ENCODE measurements at regions not wholly inside any gene's neighbourhood (a gene's known extent, or its start where the extent isn't known, plus 50 kb on each side); places are given as distances from the start of the nearest gene placed in this dataset.

DNA sequence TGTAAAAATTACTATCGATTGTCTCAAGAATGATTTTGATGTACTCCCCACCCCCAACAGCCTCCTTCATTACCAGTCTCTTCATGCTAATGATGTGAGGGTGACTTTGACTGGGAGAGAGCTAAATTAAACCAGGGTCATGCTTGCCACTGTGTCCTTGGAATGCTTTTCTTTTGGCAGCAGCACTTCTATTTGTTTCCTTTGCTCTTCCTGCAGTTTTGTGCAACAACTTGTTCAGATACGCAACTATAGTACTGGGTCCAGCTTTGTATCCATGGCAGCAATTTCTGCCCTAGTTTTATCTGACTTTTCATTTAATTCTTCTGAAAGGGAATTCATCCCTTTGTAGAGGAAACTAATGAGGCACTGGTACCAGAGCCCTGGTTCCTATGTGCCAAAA, 2792.1 kb downstream of the PCDH9 start:
- DNase-seq (ENCODE audit: low read depth): no peak

DNA sequence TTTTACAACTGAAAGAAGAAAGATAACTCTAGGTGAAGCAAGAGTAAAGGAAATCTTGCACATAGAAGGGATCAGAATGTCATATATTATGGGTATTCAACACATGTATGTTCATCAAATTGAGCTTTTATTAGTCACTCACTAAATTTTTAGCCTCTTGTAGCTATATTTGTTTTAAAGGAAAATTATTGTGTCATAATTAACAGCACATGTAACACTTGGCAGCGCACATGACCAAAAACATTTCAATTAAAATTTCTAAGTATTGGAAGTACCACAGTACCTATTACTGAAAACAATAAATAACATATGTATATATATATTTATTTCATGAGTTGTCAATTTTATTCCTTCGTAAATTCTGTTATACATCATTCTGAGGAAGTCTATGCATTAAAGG, 2800.4 kb downstream of the PCDH9 start:
- DNase-seq (ENCODE audit: low read depth): no peak

DNA sequence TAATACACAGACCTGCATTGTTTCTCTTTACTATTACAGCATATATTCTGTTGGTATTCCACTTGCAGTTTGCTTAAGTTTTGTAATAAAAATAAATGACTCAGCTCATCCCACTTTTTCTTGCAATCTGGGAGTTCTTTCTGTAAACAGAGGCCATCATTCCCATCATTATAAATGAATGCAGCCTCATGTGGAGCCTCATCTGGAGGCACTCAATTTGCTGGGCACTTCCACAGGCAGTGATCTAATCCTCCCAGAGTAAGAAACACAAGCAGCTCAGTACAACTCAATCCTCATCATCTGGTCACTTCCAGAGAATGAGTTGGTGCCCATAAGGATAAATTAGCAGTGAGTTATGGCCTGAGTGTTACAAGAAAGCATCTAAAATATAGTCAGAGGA, 2801.9 kb downstream of the PCDH9 start:
- DNase-seq (ENCODE audit: low read depth): no peak

DNA sequence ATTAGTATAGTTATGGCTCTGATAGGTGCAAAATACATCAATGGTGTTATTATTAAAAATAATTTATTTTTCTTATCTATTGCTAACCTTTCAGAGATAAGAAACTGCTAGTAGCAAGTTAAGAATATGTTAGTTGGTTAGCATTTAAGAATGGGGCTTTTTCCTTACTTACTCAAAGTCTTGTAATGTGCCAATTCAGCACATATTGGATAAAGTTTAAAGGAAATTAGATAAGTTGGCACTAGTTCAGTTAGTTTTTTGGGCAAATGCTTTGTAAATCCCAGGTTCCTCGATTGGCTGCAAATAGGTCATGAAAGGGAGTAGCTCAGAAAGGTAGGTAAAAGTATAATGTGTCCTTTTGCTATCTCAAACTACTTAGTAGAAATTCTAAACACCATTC, 2806.7 kb downstream of the PCDH9 start:
- no peak for DNase-seq (ENCODE audit: low read depth)

DNA sequence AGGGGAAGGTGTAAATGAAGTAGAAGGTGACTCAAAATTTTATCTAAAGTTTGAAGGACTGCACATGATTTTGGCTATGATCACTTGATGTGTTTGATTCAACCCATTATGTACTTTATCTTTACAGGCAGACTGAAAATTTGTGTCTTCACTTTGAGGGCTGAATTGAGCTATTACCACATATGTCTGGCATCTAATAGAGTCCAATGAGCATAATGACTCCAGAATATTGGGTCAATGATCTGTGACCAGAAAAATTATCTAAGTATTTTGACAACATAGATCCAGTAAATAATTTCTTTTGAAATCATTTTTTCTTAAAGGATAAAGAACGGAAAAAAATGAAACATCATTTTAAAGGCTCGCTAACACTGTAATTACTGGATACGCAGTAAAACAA, 2810.0 kb downstream of the PCDH9 start:
- DNase-seq (ENCODE audit: low read depth): no peak

DNA sequence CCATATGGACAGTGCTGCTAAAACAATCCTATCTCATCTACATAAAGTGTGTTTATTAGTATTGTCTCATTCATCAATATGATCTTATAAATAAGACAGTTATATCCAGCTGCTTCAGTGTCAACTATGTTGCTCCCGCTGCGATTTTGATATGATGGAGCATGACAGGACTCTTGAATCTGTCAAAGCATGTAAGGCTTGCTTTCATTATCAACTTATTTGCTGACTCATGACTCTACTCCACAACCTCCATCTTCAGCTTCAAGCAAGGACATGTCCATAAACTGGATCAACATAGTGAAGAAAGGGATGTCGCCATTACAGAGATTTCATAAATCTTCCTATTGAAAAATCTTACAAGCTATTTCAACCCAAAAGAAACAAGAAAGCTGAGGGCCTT, 2812.6 kb downstream of the PCDH9 start:
- no peak for DNase-seq (ENCODE audit: low read depth)

DNA sequence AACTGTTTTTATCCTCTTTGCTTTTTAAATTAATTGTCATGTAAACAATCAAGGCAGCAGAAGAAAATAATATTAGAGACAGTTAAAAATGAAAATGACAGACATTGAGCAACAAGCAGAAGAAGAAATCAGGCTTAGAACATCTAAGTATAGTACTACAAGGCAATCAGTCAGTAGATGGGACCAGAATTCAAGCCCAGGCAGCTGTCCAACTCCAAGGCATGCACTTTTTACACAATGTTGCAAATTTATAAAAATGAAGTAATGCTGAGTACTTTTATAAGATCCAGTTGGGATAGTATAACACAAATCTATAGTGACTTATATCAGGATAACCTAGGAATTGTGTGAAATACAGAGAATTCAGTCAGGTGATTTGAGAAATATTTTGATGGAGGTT, 2815.8 kb downstream of the PCDH9 start:
- no peak for DNase-seq (ENCODE audit: low read depth)

DNA sequence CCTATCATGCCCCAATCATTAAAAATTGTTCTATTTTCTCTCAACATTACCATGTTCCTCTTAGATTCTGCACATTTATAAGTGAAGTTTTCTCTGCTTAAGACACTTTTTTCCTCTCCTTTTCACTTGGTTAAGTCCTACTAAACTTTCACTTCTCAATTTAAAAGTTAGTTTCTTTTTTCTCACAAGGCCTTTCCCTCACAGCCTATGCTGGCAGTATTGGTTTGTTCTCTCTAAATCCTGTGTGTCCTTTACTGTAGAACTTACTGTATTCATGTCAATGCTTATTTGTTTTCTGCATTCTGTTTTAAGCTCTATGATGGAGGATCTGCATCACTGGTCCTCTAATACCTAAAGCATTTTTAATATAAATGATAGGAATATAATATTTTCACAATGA, 2816.6 kb downstream of the PCDH9 start:
- DNase-seq (ENCODE audit: low read depth): no peak

DNA sequence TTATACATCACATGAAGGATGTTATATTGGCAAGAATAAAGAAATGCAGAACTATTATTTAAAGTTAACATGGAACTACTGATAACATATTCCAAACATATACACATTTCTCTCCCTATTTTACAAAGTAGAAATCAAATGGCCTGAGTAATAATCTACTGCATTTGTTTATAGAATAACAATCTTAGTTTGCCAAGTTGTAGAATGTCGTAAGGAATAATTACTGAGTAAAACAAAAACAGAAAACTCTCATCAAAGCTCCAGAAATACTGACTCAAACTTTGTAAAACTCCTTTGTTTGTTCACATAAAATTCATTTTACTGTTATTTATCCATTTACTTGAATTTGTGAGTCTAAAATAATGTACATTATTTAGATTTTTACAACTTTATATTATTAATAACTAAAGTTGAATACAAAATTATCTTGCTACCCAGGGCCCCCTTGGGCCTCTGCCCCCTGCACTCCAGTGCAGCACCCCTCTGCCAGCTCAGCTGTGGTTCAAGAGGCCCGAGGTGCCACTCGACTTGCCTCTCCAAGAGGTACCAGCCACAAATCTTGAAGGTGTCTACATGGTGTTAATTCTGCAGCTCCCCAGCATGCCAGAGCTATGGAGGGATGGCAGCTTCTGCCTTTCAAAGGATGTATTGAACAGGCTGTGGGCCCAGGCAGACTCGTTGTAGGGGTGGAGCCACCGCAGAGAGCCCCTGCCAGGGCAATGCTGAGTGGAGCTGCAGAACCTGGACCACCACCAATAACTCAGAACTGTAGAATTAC, 2819.7 kb downstream of the PCDH9 start:
- DNase-seq (ENCODE audit: low read depth): no peak

DNA sequence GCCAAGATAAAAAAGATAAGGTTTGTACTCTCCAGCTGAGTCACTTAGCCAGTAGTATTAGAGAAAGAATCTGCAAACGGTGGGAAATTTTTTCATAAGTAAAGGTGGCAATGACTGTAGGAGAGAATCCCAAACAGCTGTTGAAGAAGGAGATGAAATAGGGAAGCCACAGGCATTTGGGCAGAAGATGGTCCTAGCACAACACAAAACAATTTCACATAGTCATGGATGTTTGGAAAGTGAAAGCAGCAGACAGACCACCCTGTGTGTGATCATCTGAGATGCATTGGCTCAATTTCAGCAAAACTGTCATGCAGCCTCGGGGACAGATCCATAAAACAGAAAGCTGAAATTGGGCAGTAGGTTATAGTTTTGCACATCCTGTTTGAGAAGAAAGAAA, 2832.4 kb downstream of the PCDH9 start:
- DNase-seq (ENCODE audit: low read depth): no peak

DNA sequence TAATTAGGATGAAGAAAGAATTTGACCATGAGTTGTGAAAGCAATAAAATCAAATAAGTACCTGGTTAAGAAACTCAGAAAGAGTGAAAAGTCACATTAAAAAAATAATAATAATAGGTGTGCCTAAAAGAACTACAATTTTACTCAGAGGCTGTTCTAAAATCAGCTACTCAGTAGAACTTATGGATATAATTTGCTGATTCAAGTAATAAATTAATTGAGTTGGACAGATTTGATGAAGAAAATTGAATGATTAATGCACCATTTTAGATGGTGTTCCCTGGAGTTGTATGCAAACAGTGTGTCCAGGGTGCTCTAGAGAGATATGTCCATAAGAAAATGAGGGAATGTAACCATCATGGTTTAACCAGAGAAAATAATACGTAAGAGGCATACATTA, 2852.5 kb downstream of the PCDH9 start:
- DNase-seq (ENCODE audit: low read depth): no peak

DNA sequence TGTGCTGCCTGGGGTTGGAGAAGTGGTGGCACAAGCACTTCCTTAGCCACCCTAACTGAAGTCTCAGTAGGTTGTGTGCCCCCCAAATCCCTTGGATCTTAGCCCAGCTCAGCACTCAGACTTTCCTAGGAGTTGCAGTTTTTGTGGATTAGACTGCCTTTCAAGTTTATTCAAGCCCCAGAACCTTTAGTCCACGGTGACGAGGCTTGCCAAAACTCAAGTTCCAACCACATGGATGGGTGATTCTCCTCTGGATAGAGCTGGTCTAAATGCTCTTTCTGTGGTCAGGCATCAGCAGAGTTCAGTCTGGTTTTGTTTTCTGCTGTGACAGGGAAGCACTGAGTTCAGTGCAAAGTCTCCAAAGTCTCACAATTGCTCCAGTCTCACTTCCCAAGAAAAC, 2858.7 kb downstream of the PCDH9 start:
- no peak for DNase-seq (ENCODE audit: low read depth)

DNA sequence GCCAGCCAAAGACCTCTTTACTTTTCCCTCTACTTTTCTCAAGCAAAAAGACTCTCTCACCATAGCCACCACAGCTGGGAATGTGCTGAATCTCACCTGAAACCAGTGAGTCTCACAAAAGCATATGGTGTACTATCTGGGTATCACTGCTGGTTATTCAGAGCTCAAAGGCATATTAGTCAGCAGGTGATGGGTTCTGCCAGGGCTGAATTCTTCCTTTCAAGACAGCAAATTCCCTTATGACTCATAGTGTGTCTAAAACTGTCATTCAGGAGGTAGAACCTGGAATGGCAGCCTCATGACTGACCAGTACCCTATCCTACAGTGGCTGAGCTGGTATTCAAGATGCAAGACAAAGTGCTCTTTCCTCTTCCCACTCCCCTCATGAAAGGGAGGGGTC, 2859.1 kb downstream of the PCDH9 start:
- peak; percentile 11 for DNase-seq (ENCODE audit: low read depth)

DNA sequence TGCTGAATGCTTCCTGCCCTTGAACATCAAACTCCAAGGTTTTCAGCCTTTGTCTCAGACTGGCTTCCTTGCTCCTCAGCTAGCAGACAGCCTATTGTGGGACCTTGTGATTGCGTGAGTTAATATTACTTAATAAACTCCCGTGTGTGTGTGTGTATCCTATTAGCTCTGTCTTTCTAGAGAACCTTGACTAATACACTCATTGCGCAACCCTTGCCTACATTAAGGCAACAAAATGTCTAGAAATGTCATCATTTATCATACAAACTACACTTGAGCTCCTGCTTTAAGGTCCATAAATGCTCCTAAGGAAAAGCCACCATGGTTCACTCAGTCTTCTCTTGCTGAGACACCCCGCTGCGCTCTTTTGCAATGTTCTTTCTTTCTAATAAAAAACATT, 2861.0 kb downstream of the PCDH9 start:
- no peak for DNase-seq (ENCODE audit: low read depth)

DNA sequence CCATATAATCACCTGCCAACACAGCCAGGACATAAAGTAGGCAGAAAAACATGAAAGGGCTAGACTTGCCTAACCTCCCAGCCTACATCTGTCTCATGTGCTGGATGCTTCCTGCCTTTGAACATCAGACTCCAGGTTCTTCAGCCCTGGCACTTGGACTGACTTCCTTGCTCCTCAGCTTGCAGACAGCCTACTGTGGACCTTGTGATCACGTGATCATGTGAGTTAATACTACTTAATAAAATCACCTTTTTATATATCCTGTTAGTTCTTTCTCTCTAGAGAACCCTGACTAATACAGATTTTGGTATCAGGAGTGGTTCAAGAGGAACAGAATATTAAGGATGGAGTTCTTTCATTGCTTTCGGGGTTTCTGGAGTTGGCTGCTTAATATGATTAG, 2867.6 kb downstream of the PCDH9 start:
- no peak for DNase-seq (ENCODE audit: low read depth)

DNA sequence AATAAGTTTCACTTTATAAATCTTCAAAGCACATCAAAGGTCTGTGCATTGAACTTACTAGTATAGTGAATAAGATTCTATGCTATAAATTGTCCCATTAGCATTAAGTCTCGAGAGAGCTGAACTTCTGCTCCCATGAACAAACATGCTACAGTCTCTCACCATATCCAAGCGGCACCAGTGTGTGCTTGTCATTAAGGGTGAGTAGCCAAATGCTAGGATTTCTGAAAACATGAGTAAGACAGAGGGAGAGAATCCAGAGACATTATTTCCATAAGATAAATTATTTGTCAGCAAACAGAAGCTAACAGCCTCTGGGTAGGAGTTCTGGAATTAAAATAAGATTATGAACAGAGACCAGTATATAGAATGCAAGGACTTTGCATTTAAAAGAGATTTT, 2882.5 kb downstream of the PCDH9 start:
- no peak for DNase-seq (ENCODE audit: low read depth)

DNA sequence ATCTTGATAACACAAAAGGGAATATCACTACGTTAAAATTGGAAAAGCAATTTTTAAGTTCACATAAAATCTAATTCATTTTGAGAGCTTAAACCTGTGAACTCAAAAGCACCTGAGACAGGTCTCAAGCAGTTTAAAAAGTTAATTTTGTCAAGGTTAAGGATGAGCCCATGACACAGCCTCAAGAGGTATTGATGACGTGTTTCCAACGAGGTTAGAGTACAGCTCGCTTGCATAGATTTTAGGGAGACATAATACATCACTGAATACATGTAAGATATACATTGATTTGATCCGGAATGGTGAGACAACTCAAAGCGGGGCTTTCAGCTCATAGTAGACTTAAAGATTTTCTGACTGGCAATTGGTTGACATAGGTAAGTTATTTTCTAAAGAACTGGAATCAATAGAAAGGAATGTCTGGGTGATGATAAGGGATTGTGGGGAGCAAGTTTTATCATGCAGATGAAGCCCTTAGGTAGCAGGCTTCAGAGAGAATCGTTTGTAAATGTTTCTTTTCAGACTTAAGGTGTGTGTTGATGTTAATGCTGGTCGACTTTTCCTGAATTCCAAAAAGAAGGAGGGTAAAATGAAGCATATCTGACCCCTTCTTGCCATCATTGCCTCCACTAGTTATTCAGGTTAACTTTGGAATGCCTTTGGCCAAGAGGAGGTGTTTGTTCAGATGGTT, 2890.6 kb downstream of the PCDH9 start:
- no peak for DNase-seq (ENCODE audit: low read depth)

DNA sequence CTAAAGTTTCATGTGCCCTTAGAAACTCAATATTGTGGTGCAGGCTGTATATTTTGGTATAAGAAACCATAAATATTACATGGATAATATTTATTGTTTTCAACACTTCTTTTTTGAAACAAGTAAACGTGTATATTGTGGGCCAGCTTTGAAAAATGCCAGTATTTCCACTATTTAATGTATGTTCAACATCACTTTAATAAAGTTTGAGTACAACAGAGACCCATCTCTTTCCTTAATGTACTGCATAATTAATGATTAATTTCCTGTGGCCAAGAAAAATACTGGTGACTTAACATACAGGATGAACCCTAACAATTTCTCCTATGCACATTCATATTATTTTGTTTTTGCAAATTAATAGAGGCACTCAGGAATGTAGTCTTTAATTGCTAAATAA, 2891.5 kb downstream of the PCDH9 start:
- DNase-seq (ENCODE audit: low read depth): no peak

DNA sequence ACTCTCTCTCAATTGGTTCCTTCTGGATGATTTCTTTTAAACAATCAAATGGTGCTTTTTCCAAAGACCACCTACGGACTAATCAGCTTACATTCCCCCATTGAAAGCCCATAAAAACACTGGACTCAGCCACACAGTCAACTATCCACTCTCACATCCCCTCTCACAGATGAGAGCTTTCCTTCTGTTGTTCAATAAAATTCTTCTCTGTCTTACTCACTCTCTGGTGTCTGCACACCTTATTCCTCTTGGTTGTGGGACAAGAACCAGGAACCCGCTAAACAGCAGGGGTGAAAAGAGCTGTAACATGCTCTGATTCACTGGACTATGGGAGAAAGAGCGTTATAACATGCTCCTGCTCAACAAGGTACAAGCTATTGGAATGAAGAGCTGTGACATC, 2896.2 kb downstream of the PCDH9 start:
- DNase-seq (ENCODE audit: low read depth): no peak

DNA sequence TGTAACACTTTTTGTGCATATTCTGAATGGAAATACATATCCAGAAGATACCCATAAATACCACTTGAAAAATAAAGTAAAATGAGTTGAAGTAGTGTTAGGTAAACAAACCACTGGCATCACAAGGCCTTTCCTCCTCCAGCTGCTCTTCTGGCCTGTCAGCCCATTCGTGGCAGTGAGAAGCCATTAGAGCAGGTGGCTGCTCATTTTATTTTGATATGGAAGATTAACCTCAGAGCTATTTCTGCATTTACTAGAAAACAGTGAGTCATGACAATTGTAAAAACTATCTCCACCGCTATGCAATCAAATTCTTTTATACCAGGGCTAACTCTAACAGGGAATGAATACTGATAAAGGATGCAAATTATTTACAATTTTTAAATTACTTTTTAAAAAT, 2898.1 kb downstream of the PCDH9 start:
- DNase-seq (ENCODE audit: low read depth): no peak

DNA sequence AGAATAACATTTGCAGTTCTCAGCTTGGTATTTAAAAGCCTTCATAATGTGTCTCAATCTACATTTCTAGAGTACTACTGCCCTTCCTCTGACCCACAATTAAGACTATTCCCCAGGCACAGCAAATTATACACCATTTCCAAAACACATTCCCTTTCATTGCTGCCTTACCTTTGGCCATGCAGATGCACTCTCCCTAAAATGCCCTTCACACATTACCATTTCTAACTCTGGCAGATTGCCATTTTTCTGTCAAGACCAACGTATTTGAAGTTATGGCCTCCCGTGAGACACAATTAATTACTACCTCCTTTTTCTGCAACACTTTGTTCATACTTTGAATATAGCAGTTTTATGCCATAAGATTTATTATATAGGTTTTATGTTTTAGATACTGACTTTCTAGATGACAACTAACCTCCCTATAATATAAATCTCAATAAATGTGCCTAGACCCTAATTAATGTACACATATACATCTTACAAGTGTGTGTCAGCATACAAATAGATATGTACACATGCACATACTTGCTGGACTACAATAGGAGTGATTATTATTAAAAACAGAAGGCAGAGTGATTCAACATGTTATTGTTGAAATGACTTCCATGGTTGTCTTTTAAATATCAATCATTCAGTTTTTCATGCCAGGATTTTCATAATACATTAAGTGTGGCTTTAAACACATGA, 2902.5 kb downstream of the PCDH9 start:
- no peak for DNase-seq (ENCODE audit: low read depth)

DNA sequence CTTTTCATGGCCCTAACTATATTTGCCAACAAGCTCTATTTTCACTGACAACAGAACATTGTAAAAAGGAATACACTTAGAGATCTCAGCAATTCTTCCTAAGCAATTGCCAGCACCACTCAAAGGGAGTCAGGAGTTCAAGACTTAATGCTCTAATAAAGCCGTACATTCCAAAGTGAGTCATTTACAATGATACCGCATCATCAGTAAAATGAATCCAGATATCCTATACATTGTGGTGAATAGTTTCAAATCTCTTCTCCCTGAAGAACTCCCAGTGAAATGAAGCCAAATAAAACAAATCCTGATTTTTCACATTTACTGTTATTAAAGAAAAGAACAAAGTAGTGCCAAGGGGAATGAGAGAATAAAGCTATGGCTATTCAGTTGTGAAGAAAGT, 2898.7 kb upstream of the PCDH20 start:
- peak; percentile 2 for DNase-seq (ENCODE audit: low read depth)

DNA sequence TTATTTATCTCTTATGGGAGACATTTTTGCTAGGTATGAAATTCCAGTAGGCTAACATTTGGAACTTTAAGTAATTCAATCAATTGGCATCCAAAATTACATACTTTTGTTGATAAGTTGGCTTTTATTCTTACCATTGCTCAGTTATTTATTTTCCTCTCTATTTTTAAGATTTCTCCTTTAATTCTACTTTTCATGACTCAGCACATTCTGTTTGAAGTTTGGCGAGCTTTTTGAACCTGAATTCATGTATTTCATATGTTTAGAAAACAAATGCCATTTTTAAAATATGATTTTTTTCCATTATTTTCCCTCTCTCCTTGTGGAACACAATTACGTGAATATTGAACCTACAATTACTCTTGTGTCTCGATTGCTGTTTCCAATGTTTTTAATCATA, 2896.3 kb upstream of the PCDH20 start:
- DNase-seq (ENCODE audit: low read depth): no peak
